DOHH2 (cell line): ENCODE measurements at regions not wholly inside any gene's neighbourhood (a gene's known extent, or its start where the extent isn't known, plus 50 kb on each side); places are given as distances from the start of the nearest gene placed in this dataset.

Experiments
- EZH2phosphoT487 ChIP-seq: fragments of 200-600 bp; sonication (generic); IDR thresholded peaks from 2 replicates; pipeline ENCODE4 v1.6.1; 2017; ENCODE audit warnings: borderline replicate concordance, mild to moderate bottlenecking, antibody characterized with exemption, low read length, moderate library complexity, mixed read lengths
- TF ChIP-seq, protein P1 (sequence below): fragments of 200-600 bp; sonication (generic); IDR thresholded peaks from one replicate; pipeline ENCODE4 v1.5.1; 2014; ENCODE audit warnings: antibody characterized with exemption, mild to moderate bottlenecking, low read depth, low read length; ENCODE audit not compliant: poor library complexity, severe bottlenecking

DNA sequence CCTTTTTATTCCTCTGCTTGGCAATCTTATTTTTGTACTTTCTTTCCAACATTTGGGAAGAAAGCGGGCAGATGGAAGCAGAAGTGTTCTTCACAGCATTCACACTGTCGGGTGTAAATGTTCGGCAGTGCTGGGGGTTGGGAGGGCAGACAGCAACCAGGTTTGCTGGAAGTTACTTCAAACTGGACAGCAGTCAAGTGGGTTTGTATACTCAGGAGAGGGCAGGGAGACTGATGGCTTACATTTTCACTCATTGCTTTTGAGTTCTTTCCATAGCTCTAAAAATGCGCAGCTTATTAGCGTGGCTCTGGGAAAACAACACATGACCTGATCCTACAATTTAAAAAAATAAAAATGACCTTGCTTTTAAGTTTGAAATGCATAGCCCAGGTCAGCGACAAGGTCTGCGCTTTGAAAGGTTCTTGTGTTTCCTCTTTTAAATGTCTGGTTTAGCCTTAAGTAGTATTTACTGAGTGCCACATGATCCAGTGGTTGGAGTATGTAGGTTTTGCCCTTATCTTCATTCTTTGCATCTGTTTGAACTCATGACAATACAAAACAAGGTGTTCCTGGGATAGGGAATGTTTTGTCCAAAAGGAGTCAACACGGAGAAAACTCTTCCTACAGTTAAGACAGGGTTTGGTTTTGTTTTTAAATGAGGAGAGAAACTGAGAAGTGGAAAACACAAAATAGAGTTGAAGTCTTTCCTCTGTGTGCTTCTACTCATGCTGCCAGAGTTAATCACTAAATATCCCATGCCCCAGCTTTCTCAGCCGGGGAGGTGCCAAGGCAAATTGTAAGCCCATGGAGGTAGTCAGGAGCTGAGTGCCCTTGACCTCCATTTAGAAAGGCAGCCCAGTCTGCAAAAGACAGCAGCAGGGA is 132.7 kb upstream of the DMRT1 start:
- TF ChIP-seq, protein P1, sequence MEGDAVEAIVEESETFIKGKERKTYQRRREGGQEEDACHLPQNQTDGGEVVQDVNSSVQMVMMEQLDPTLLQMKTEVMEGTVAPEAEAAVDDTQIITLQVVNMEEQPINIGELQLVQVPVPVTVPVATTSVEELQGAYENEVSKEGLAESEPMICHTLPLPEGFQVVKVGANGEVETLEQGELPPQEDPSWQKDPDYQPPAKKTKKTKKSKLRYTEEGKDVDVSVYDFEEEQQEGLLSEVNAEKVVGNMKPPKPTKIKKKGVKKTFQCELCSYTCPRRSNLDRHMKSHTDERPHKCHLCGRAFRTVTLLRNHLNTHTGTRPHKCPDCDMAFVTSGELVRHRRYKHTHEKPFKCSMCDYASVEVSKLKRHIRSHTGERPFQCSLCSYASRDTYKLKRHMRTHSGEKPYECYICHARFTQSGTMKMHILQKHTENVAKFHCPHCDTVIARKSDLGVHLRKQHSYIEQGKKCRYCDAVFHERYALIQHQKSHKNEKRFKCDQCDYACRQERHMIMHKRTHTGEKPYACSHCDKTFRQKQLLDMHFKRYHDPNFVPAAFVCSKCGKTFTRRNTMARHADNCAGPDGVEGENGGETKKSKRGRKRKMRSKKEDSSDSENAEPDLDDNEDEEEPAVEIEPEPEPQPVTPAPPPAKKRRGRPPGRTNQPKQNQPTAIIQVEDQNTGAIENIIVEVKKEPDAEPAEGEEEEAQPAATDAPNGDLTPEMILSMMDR: no peak
- TF ChIP-seq EZH2phosphoT487: no peak
